IPS-20b (cell line): ENCODE measurements at regions not wholly inside any gene's neighbourhood (a gene's known extent, or its start where the extent isn't known, plus 50 kb on each side); places are given as distances from the start of the nearest gene placed in this dataset.

Experiments used
- H3K27ac ChIP-seq: one replicate; pipeline ENCODE4 v1.5.1; 2013; ENCODE audit warnings: low read length
- H3K27me3 ChIP-seq: 2 replicates; pipeline ENCODE4 v1.6.1; 2013; ENCODE audit warnings: mild to moderate bottlenecking, low read length, inconsistent platforms; ENCODE audit not compliant: insufficient read depth
- H3K36me3 ChIP-seq: 2 replicates; pipeline ENCODE4 v1.6.1; 2013; ENCODE audit warnings: low read depth, mild to moderate bottlenecking, inconsistent platforms, low read length, moderate library complexity; ENCODE audit not compliant: insufficient read depth
- H3K4me1 ChIP-seq: 2 replicates; pipeline ENCODE4 v1.6.1; 2013; ENCODE audit warnings: mild to moderate bottlenecking, control low read depth, inconsistent platforms, low read length, moderate library complexity; ENCODE audit not compliant: insufficient read depth
- H3K4me3 ChIP-seq: 2 replicates; pipeline ENCODE4 v1.5.1; 2013; ENCODE audit warnings: mild to moderate bottlenecking, low read length, inconsistent platforms
- H3K9ac ChIP-seq: 2 replicates; pipeline ENCODE4 v1.6.1; 2013; ENCODE audit warnings: low read depth, mild to moderate bottlenecking, inconsistent platforms, low read length, moderate library complexity
- H3K9me3 ChIP-seq: 2 replicates; pipeline ENCODE4 v1.6.1; 2013; ENCODE audit warnings: mild to moderate bottlenecking, low read depth, low read length, inconsistent platforms; ENCODE audit not compliant: insufficient read depth

- H3K27me3 ChIP-seq: no peaks in the 10 kb centered on the region
- no peaks in the 10 kb centered on the region for H3K9me3 ChIP-seq
- no peaks in the 10 kb centered on the region for H3K36me3 ChIP-seq
- peaks cover 9% of the 10 kb centered on the region for H3K4me1 ChIP-seq
- no peak overlapping the region for H3K9ac ChIP-seq
- no peak overlapping the region for H3K4me3 ChIP-seq
- H3K27ac ChIP-seq: no peak overlapping the region
Observed at GRCh38 chr5:171702135-171702770, 83.4 kb upstream of the SMIM23 start.

- no peak overlapping the region for H3K9ac ChIP-seq
- H3K4me3 ChIP-seq: no peak overlapping the region
- H3K27ac ChIP-seq: no peak overlapping the region
- H3K4me1 ChIP-seq: peaks cover 5% of the 10 kb centered on the region
- H3K9me3 ChIP-seq: no peaks in the 10 kb centered on the region
- H3K36me3 ChIP-seq: no peaks in the 10 kb centered on the region
- H3K27me3 ChIP-seq: no peaks in the 10 kb centered on the region
Observed at GRCh38 chr5:171703146-171703545, 82.5 kb upstream of the SMIM23 start.

GRCh38 chr5:171705036-171705435 lies 80.6 kb upstream of the SMIM23 start:
- no peaks in the 10 kb centered on the region for H3K27me3 ChIP-seq
- H3K27ac ChIP-seq: no peak overlapping the region
- H3K4me3 ChIP-seq: no peak overlapping the region
- no peaks in the 10 kb centered on the region for H3K9me3 ChIP-seq
- no peak overlapping the region for H3K9ac ChIP-seq
- H3K36me3 ChIP-seq: no peaks in the 10 kb centered on the region
- H3K4me1 ChIP-seq: no peaks in the 10 kb centered on the region

GRCh38 chr5:171705830-171706468 lies 79.7 kb upstream of the SMIM23 start:
- Histone ChIP-seq H3K27me3 (no peaks in the 10 kb centered on the region), H3K27ac (no peak overlapping the region), H3K36me3 (no peaks in the 10 kb centered on the region)

GRCh38 chr5:171706736-171707441 lies 78.7 kb upstream of the SMIM23 start:
- H3K4me1 ChIP-seq: no peaks in the 10 kb centered on the region
- H3K27ac ChIP-seq: no peak overlapping the region
- H3K4me3 ChIP-seq: no peak overlapping the region
- no peaks in the 10 kb centered on the region for H3K9me3 ChIP-seq
- no peaks in the 10 kb centered on the region for H3K27me3 ChIP-seq
- no peak overlapping the region for H3K9ac ChIP-seq
- H3K36me3 ChIP-seq: no peaks in the 10 kb centered on the region

More at GRCh38 chr5:171705830-171706468, 79.7 kb upstream of the SMIM23 start:
- Histone ChIP-seq H3K9me3 (no peaks in the 10 kb centered on the region), H3K4me3 (no peak overlapping the region), H3K9ac (no peak overlapping the region), H3K4me1 (no peaks in the 10 kb centered on the region)

GRCh38 chr5:171707442-171707792 lies 78.2 kb upstream of the SMIM23 start:
- Histone ChIP-seq H3K27me3 (no peaks in the 10 kb centered on the region), H3K9ac (no peak overlapping the region), H3K9me3 (no peaks in the 10 kb centered on the region), H3K36me3 (no peaks in the 10 kb centered on the region), H3K27ac (no peak overlapping the region), H3K4me3 (no peak overlapping the region), H3K4me1 (no peaks in the 10 kb centered on the region)

- Histone ChIP-seq H3K27ac (no peak overlapping the region), H3K4me3 (no peak overlapping the region), H3K4me1 (no peaks in the 10 kb centered on the region), H3K9me3 (no peaks in the 10 kb centered on the region), H3K36me3 (no peaks in the 10 kb centered on the region), H3K27me3 (no peaks in the 10 kb centered on the region), H3K9ac (no peak overlapping the region)
Observed at GRCh38 chr5:171709930-171710329, 75.7 kb upstream of the SMIM23 start.

GRCh38 chr5:171710451-171711024 lies 75.1 kb upstream of the SMIM23 start:
- no peaks in the 10 kb centered on the region for H3K36me3 ChIP-seq
- H3K27me3 ChIP-seq: no peaks in the 10 kb centered on the region
- no peaks in the 10 kb centered on the region for H3K9me3 ChIP-seq
- no peak overlapping the region for H3K9ac ChIP-seq
- H3K4me1 ChIP-seq: no peaks in the 10 kb centered on the region
- H3K4me3 ChIP-seq: no peak overlapping the region
- H3K27ac ChIP-seq: no peak overlapping the region

GRCh38 chr5:171711571-171711970 lies 74.0 kb upstream of the SMIM23 start:
- Histone ChIP-seq H3K4me3 (no peak overlapping the region), H3K36me3 (no peaks in the 10 kb centered on the region), H3K27me3 (no peaks in the 10 kb centered on the region), H3K9me3 (no peaks in the 10 kb centered on the region), H3K9ac (no peak overlapping the region), H3K4me1 (no peaks in the 10 kb centered on the region), H3K27ac (no peak overlapping the region)

- Histone ChIP-seq H3K9ac (no peak overlapping the region), H3K9me3 (no peaks in the 10 kb centered on the region), H3K4me3 (no peak overlapping the region), H3K4me1 (no peaks in the 10 kb centered on the region), H3K27ac (no peak overlapping the region), H3K27me3 (no peaks in the 10 kb centered on the region), H3K36me3 (no peaks in the 10 kb centered on the region)
Observed at GRCh38 chr5:171712616-171713015, 73.0 kb upstream of the SMIM23 start.

- H3K9me3 ChIP-seq: no peaks in the 10 kb centered on the region
- H3K27ac ChIP-seq: no peak overlapping the region
- H3K27me3 ChIP-seq: no peaks in the 10 kb centered on the region
- no peak overlapping the region for H3K4me3 ChIP-seq
- no peak overlapping the region for H3K9ac ChIP-seq
- no peaks in the 10 kb centered on the region for H3K36me3 ChIP-seq
- H3K4me1 ChIP-seq: no peaks in the 10 kb centered on the region
Observed at GRCh38 chr5:171713152-171713551, 72.5 kb upstream of the SMIM23 start.

- Histone ChIP-seq H3K27me3 (no peaks in the 10 kb centered on the region), H3K27ac (no peak overlapping the region)
Observed at GRCh38 chr5:171714261-171714660, 71.4 kb upstream of the SMIM23 start.

More at GRCh38 chr5:171714261-171714660, 71.4 kb upstream of the SMIM23 start:
- Histone ChIP-seq H3K4me3 (no peak overlapping the region), H3K4me1 (no peaks in the 10 kb centered on the region), H3K9me3 (no peaks in the 10 kb centered on the region), H3K36me3 (no peaks in the 10 kb centered on the region), H3K9ac (no peak overlapping the region)
